SU-DHL-6 (cell line): ENCODE measurements at regions not wholly inside any gene's neighbourhood (a gene's known extent, or its start where the extent isn't known, plus 50 kb on each side); places are given as distances from the start of the nearest gene placed in this dataset.

Experiments used
- H2AFZ ChIP-seq: fragments of 200-600 bp; sonication (generic); 2 replicates; pipeline ENCODE4 v1.6.1; 2014; ENCODE audit warnings: low read depth, mild to moderate bottlenecking, moderate library complexity, mixed read lengths, antibody characterized with exemption, low read length; ENCODE audit not compliant: severe bottlenecking
- H3F3A ChIP-seq: fragments of 200-600 bp; shearing (Covaris generic); 2 replicates; pipeline ENCODE4 v1.6.0; 2016; ENCODE audit warnings: antibody characterized with exemption, mild to moderate bottlenecking; ENCODE audit not compliant: insufficient read depth
- H3K27ac ChIP-seq: fragments of 200-600 bp; sonication (generic); 2 replicates; pipeline ENCODE4 v1.5.1; 2016; ENCODE audit warnings: low read depth, mild to moderate bottlenecking, low read length, moderate library complexity, mixed read lengths
- H3K27me3 ChIP-seq: fragments of 200-600 bp; sonication (generic), shearing (Covaris generic); 2 replicates; pipeline ENCODE4 v1.6.0; 2014; ENCODE audit warnings: mild to moderate bottlenecking, low read length
- H3K36me3 ChIP-seq: fragments of 200-600 bp; sonication (generic); 2 replicates; pipeline ENCODE4 v1.6.1; 2014; ENCODE audit warnings: mild to moderate bottlenecking, low read length, mixed read lengths
- H3K4me2 ChIP-seq: fragments of 300-600, 200-600 bp; shearing (Covaris generic), sonication (generic); 2 replicates; pipeline ENCODE4 v1.6.0; 2014; ENCODE audit warnings: low read length, low read depth, mild to moderate bottlenecking; ENCODE audit not compliant: poor library complexity, severe bottlenecking
- H3K4me3 ChIP-seq: fragments of 200-600 bp; sonication (generic); 2 replicates; pipeline ENCODE4 v1.5.1; 2014; ENCODE audit warnings: antibody characterized with exemption, low read length, mild to moderate bottlenecking, mixed read lengths; ENCODE audit not compliant: insufficient read depth, poor library complexity, severe bottlenecking
- H3K79me2 ChIP-seq: fragments of 200-600 bp; sonication (generic); 2 replicates; pipeline ENCODE4 v1.6.1; 2014; ENCODE audit warnings: mild to moderate bottlenecking, low read length, moderate library complexity; ENCODE audit not compliant: insufficient read depth
- H3K9ac ChIP-seq: fragments of 200-600 bp; sonication (generic); 2 replicates; pipeline ENCODE4 v1.7.0; 2014; ENCODE audit warnings: mild to moderate bottlenecking, low read length
- H3K9me2 ChIP-seq: fragments of 200-600 bp; sonication (generic); replicated peaks from 2 replicates; pipeline ENCODE4 v1.6.1; 2014; ENCODE audit warnings: low read length; ENCODE audit not compliant: insufficient read depth
- H3K9me3 ChIP-seq: fragments of 200-600 bp; sonication (generic); 2 replicates; pipeline ENCODE4 v1.6.1; 2014; ENCODE audit warnings: low read length, mixed read lengths; ENCODE audit not compliant: insufficient read depth
- H4K20me1 ChIP-seq: fragments of 200-600 bp; sonication (generic); 2 replicates; pipeline ENCODE4 v1.6.1; 2014; ENCODE audit warnings: low read depth, mild to moderate bottlenecking, antibody characterized with exemption, low read length, moderate library complexity, mixed read lengths
- CTCF ChIP-seq: fragments of 200-600 bp; sonication (generic); IDR thresholded peaks from one replicate; pipeline ENCODE4 v1.5.1; 2017; ENCODE audit warnings: antibody characterized with exemption, mild to moderate bottlenecking, low read length, moderate library complexity; ENCODE audit not compliant: insufficient read depth, poor library complexity, severe bottlenecking
- EZH2phosphoT487 ChIP-seq: fragments of 200-600 bp; sonication (generic), shearing (Covaris generic); conservative IDR thresholded peaks from 2 replicates; pipeline ENCODE4 v1.6.1; 2018; ENCODE audit warnings: mild to moderate bottlenecking, antibody characterized with exemption, low read length, moderate library complexity, mixed read lengths

DNA sequence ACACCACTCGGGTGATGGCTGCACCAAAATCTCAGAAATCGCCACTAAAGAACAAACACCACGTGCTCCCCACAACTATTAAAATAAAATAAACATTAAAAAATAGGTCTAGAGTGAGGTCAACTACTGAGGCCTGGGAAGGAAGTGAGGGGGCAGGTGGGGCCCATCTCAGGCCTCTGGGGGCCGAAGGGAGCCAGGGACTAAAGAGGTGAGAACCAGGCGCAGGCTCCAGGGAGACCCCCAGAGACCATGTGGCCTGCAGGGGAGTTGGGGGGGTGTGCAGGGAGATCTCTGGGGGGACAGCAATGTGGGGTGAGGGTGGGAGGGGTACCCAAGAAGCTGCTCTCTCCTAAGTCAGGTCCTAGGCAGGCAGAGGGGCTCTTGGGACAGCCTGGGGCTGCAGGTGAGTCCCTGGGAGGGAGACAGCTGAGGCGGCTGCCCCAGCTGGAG is 111.3 kb upstream of the SMURF2 start:
- Histone ChIP-seq H3K79me2 (no peaks in the 10 kb centered on the region), H2AFZ (peak overlapping the region; percentile 54), H3K27me3 (no peaks in the 10 kb centered on the region), H3F3A (0 out of 2 replicates have a peak, but pooled peaks cover 6% of the 10 kb centered on the region), H3K4me2 (peak overlapping the region; percentile 75), H3K9ac (peak overlapping the region; percentile 57), H3K27ac (no peak overlapping the region), H4K20me1 (no peaks in the 10 kb centered on the region), H3K36me3 (no peaks in the 10 kb centered on the region), H3K4me3 (peak overlapping the region; percentile 53), H3K9me2 (no peaks in the 10 kb centered on the region), H3K9me3 (no peaks in the 10 kb centered on the region)
- TF ChIP-seq CTCF (no peak), EZH2phosphoT487 (no peak)

- no peak overlapping the region for H3K9ac ChIP-seq
- no peaks in the 10 kb centered on the region for H3K9me2 ChIP-seq
- no peak overlapping the region for H2AFZ ChIP-seq
- H3K36me3 ChIP-seq = no peaks in the 10 kb centered on the region
- H3K4me2 ChIP-seq = peak overlapping the region; percentile 75
- TF ChIP-seq CTCF = no peak
- TF ChIP-seq EZH2phosphoT487 = no peak
- no peaks in the 10 kb centered on the region for H3K27me3 ChIP-seq
- H4K20me1 ChIP-seq = no peaks in the 10 kb centered on the region
- H3K9me3 ChIP-seq = no peaks in the 10 kb centered on the region
- no peaks in the 10 kb centered on the region for H3K79me2 ChIP-seq
- H3F3A ChIP-seq = 0 out of 2 replicates have a peak, but pooled peaks cover 6% of the 10 kb centered on the region
- H3K4me3 ChIP-seq = no peak overlapping the region
- no peak overlapping the region for H3K27ac ChIP-seq
These were observed 110.8 kb upstream of the SMURF2 start for GRCh38 chr17:64772845-64773299.

DNA sequence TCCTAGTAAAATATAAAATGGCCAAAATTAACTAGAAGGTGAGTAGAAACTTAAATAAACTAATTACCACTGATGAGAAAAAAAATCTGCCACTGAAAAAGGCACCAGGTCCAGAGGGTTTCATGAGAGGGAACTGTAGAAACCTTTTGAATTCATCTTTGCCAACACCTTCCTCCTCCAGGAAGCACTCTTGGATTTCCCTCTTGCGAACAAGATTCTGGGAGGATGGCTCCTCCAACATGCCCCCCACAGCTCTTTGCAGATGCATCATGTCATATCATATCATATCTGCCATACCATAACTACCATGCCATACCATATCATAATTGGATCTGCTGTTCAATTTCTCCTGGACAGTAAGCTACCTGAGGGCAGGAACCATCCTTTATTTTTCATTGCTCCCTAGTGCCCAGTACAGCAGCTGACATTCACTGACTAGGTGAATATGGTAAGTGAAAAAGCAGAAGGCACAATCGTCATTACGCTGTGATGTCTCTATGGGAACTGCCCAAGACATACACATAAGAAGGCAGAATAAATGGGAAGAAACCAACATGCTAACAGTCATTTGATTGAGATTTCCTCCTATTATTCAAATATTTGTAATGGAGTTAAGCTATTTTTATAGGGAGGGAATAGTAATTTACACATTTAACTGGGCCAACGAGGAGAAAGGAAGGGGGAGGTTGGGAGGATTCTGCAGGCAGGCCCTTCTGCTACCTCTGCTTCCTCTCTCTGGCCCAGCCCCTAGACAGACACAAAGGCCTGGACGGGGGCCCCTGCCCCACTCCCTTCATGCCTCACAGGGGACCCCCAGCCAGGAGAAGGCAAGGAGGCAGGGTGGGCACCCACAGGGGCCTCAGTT is 110.1 kb upstream of the SMURF2 start:
- Histone ChIP-seq H3K9me3 (no peaks in the 10 kb centered on the region), H3K27me3 (no peaks in the 10 kb centered on the region), H3K36me3 (no peaks in the 10 kb centered on the region), H3K27ac (no peak overlapping the region), H3K79me2 (no peaks in the 10 kb centered on the region), H3K4me2 (no peak overlapping the region), H3K9me2 (no peaks in the 10 kb centered on the region), H3F3A (0 out of 2 replicates have a peak, but pooled peaks cover under 1% of the 10 kb centered on the region), H3K9ac (no peak overlapping the region), H2AFZ (no peak overlapping the region), H4K20me1 (no peaks in the 10 kb centered on the region), H3K4me3 (no peak overlapping the region)
- TF ChIP-seq CTCF = no peak
- no peak for TF ChIP-seq EZH2phosphoT487
